WTC11 (cell line): ENCODE measurements at regions not wholly inside any gene's neighbourhood (a gene's known extent, or its start where the extent isn't known, plus 50 kb on each side); places are given as distances from the start of the nearest gene placed in this dataset.

Experiments used
- ATAC-seq: fragments of 200-7000 bp; cut with Tn5 transposase; 2 replicates; pipeline ENCODE4 v1.10.0; 2021; ENCODE audit warnings: mild to moderate bottlenecking, moderate library complexity
- CTCF ChIA-PET: fragments of 300-600 bp; sonication (Branson Sonifier 250); formaldehyde crosslinking; loops from one replicate; lab custom pipeline; 2021; ENCODE audit warnings: antibody characterized with exemption; lab: Charles Lee
- POLR2A ChIA-PET: fragments of 350-600 bp; sonication (Branson Sonifier 250); formaldehyde crosslinking; loops from one replicate; lab custom pipeline; 2021; ENCODE audit warnings: antibody characterized with exemption; lab: Charles Lee
- DNase-seq: peaks from one replicate; pipeline ENCODE4 v3.0.0; 2021; ENCODE audit warnings: low spot score
- H3K27ac Mint-ChIP-seq: 2 replicates; pipeline ENCODE4 v1.8.0; 2021; ENCODE audit warnings: mixed read lengths
- H3K27me3 Mint-ChIP-seq: 2 replicates; pipeline ENCODE4 v1.8.0; 2021; ENCODE audit warnings: low read depth, mild to moderate bottlenecking, moderate library complexity, mixed read lengths
- H3K36me3 Mint-ChIP-seq: 2 replicates; pipeline ENCODE4 v1.8.0; 2021; ENCODE audit warnings: mixed read lengths
- H3K4me1 Mint-ChIP-seq: 2 replicates; pipeline ENCODE4 v1.8.0; 2022; ENCODE audit warnings: mixed read lengths
- H3K4me3 Mint-ChIP-seq: 2 replicates; pipeline ENCODE4 v1.8.0; 2021; ENCODE audit warnings: mild to moderate bottlenecking, moderate library complexity, mixed read lengths
- H3K9me3 Mint-ChIP-seq: 2 replicates; pipeline ENCODE4 v1.8.0; 2021; ENCODE audit warnings: mixed read lengths
- ATF6 ChIP-seq: sonication (generic); formaldehyde crosslinking; IDR thresholded peaks from 2 replicates; pipeline ENCODE4 v1.8.1; 2023; ENCODE audit warnings: mild to moderate bottlenecking, missing genetic modification reagents
- CBFB ChIP-seq: sonication (generic); formaldehyde crosslinking; IDR thresholded peaks from 2 replicates; pipeline ENCODE4 v1.8.1; 2022; ENCODE audit warnings: mild to moderate bottlenecking, low read depth, missing genetic modification reagents
- CREM ChIP-seq: sonication (generic); formaldehyde crosslinking; IDR thresholded peaks from 2 replicates; pipeline ENCODE4 v1.8.1; 2022; ENCODE audit warnings: mild to moderate bottlenecking, missing genetic modification reagents, moderate library complexity
- EMX1 ChIP-seq: fragments of 250-450 bp; sonication (Bioruptor Pico); IDR thresholded peaks from 2 replicates; pipeline ENCODE4 v1.8.0; 2021; ENCODE audit warnings: mild to moderate bottlenecking
- FOXJ3 ChIP-seq: sonication (generic); formaldehyde crosslinking; IDR thresholded peaks from 2 replicates; pipeline ENCODE4 v1.9.0; 2021; ENCODE audit warnings: missing genetic modification reagents, mild to moderate bottlenecking, borderline replicate concordance
- IRF2 ChIP-seq: sonication (generic); formaldehyde crosslinking; IDR thresholded peaks from 2 replicates; pipeline ENCODE4 v1.8.0; 2022; ENCODE audit warnings: low read depth, missing genetic modification reagents, borderline replicate concordance
- MXD4 ChIP-seq: fragments of 250-450 bp; sonication (Bioruptor Pico); IDR thresholded peaks from 2 replicates; pipeline ENCODE4 v1.8.0; 2021; ENCODE audit warnings: mild to moderate bottlenecking, moderate library complexity, borderline replicate concordance
- NFYB ChIP-seq: sonication (generic); formaldehyde crosslinking; conservative IDR thresholded peaks from 2 replicates; pipeline ENCODE4 v1.8.0; 2022; ENCODE audit warnings: low read depth, missing genetic modification reagents
- PRDM15 ChIP-seq: sonication (generic); formaldehyde crosslinking; IDR thresholded peaks from 2 replicates; pipeline ENCODE4 v1.8.0; 2022; ENCODE audit warnings: missing genetic modification reagents
- RELA ChIP-seq: sonication (generic); formaldehyde crosslinking; IDR thresholded peaks from 2 replicates; pipeline ENCODE4 v1.8.1; 2022; ENCODE audit warnings: missing genetic modification reagents, mild to moderate bottlenecking, borderline replicate concordance
- SMAD3 ChIP-seq: sonication (generic); formaldehyde crosslinking; IDR thresholded peaks from 2 replicates; pipeline ENCODE4 v1.8.0; 2022; ENCODE audit warnings: missing genetic modification reagents, mild to moderate bottlenecking, borderline replicate concordance
- TEAD1 ChIP-seq: sonication (generic); formaldehyde crosslinking; IDR thresholded peaks from 2 replicates; pipeline ENCODE4 v1.8.0; 2022; ENCODE audit warnings: mild to moderate bottlenecking, missing genetic modification reagents
- TEAD4 ChIP-seq: sonication (generic); formaldehyde crosslinking; IDR thresholded peaks from 2 replicates; pipeline ENCODE4 v1.8.0; 2022; ENCODE audit warnings: mild to moderate bottlenecking, missing genetic modification reagents
- ZNF138 ChIP-seq: sonication (generic); formaldehyde crosslinking; conservative IDR thresholded peaks from 2 replicates; pipeline ENCODE4 v1.8.1; 2022; ENCODE audit warnings: mild to moderate bottlenecking, moderate library complexity, missing genetic modification reagents
- ZNF532 ChIP-seq: fragments of 250-450 bp; sonication (Bioruptor Pico); IDR thresholded peaks from 2 replicates; pipeline ENCODE4 v1.9.0; 2021; ENCODE audit warnings: mild to moderate bottlenecking, borderline replicate concordance
- ZSCAN18 ChIP-seq: fragments of 250-450 bp; sonication (Bioruptor Pico); IDR thresholded peaks from 2 replicates; pipeline ENCODE4 v2.1.2; 2022; ENCODE audit warnings: mild to moderate bottlenecking, moderate library complexity
- TF ChIP-seq, protein P1 (sequence below): fragments of 250-450 bp; sonication (Bioruptor Pico); conservative IDR thresholded peaks from 2 replicates; pipeline ENCODE4 v1.9.0; 2021; ENCODE audit warnings: mild to moderate bottlenecking
- TF ChIP-seq, protein P2 (sequence below): sonication (generic); formaldehyde crosslinking; IDR thresholded peaks from 2 replicates; pipeline ENCODE4 v1.8.0; 2022; ENCODE audit warnings: mild to moderate bottlenecking, missing genetic modification reagents

DNA sequence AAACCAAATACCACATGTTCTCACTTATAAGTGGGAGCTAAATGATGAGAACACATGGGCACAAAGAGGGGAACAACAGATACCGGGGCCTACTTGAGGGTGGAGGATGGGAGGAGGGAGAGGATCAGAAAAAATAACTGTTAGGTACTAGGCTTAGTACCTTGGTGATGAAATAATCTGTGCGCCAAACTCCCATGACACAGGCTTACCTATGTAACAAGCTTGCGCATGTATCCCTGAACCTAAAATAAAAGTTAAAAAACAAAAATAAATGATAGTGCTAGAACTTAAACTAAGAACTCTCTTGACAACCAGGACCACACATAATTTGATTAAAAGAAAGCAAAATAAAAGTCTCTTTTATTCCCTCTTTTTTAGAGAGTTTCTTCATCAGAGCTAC, 150.6 kb downstream of the CHIC2 start:
- TF ChIP-seq MXD4 (CRISPR knock-in tag) (no peak), NFYB (no peak), FOXJ3 (no peak), ZNF532 (no peak), IRF2 (no peak), EMX1 (CRISPR knock-in tag) (no peak), PRDM15 (CRISPR knock-in tag) (no peak), SMAD3 (CRISPR knock-in tag) (no peak), ZNF138 (CRISPR knock-in tag) (no peak)
- TF ChIP-seq, protein P1, sequence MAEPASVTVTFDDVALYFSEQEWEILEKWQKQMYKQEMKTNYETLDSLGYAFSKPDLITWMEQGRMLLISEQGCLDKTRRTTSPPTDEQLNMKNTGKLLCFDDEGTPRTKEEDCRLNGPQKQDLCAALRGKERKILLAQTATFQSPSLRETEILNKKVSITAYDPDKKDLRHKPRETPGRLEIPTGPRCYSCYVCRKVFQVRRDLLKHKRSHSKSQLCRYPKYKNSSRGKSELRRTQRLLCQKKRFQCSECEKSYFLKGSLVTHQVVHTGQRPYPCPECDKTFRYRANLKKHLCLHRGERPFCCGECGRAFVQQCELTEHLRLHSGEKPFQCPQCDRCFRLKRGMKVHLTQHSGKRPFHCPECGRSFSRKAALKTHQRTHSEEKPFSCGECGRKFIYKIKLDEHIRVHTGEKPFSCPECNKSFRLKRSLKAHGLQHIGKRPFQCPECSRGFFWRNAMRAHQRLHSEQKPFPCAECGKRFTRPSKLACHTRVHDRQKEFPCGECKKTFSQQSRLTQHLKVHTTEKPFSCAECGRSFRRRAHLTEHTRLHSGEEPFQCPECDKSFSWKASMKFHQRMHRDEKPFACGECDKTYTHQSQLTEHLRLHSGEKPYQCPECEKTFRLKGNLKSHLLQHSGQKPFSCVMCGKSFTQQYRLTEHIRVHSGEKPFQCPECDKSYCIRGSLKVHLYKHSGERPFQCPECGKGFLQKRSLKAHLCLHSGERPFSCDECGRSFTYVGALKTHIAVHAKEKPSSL = no peak
- TF ChIP-seq, protein P2, sequence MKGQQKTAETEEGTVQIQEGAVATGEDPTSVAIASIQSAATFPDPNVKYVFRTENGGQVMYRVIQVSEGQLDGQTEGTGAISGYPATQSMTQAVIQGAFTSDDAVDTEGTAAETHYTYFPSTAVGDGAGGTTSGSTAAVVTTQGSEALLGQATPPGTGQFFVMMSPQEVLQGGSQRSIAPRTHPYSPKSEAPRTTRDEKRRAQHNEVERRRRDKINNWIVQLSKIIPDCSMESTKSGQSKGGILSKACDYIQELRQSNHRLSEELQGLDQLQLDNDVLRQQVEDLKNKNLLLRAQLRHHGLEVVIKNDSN (CRISPR knock-in tag) = no peak
- POLR2A ChIA-PET = interaction anchor here (1.2 kb wide), 1 partner anchor 12 kb away, joined by 3 read pairs; no protein-coding TSS in a partner anchor
- CTCF ChIA-PET = interaction anchor here (0.6 to 12.1 kb wide), 3 partner anchors 16 to 319 kb away, joined by 3 to 111 read pairs (median 10); no protein-coding TSS in a partner anchor
- Mint-ChIP-seq H3K9me3 (no peaks in the 10 kb centered on the region), H3K4me1 (peaks cover 8% of the 10 kb centered on the region; the same call in 1 of the 2 replicates), H3K27me3 (peaks cover 9% of the 10 kb centered on the region), H3K36me3 (no peaks in the 10 kb centered on the region), H3K4me3 (no peak overlapping the region), H3K27ac (no peak overlapping the region)
- DNase-seq = no peak
- no peak for ATAC-seq

GRCh38 chr4:53912766-53913497, 151.5 kb downstream of the CHIC2 start:
- no peak overlapping the region for H3K4me3 Mint-ChIP-seq
- DNase-seq = no peak
- no peaks in the 10 kb centered on the region for H3K36me3 Mint-ChIP-seq
- no peak for ATAC-seq
- peaks cover 17% of the 10 kb centered on the region for H3K27me3 Mint-ChIP-seq
- peaks cover 8% of the 10 kb centered on the region; the same call in 1 of the 2 replicates for H3K4me1 Mint-ChIP-seq
- CTCF ChIA-PET = interaction anchor here (1.3 to 12.1 kb wide), 5 partner anchors 17 to 320 kb away, joined by 3 to 111 read pairs (median 3); no protein-coding TSS in a partner anchor
- POLR2A ChIA-PET = no interaction called here
- no peak overlapping the region for H3K27ac Mint-ChIP-seq
- H3K9me3 Mint-ChIP-seq = no peaks in the 10 kb centered on the region
- no peak for TF ChIP-seq TEAD4 (CRISPR knock-in tag)
- TF ChIP-seq ZSCAN18 (CRISPR knock-in tag) = no peak
- no peak for TF ChIP-seq CBFB (CRISPR knock-in tag)
- TF ChIP-seq RELA (CRISPR knock-in tag) = no peak
- TF ChIP-seq TEAD1 (CRISPR knock-in tag) = no peak
- no peak for TF ChIP-seq CREM (CRISPR knock-in tag)
- no peak for TF ChIP-seq ATF6 (CRISPR knock-in tag)
- no peak for TF ChIP-seq MXD4 (CRISPR knock-in tag)
